ENCODE measurements at regions not wholly inside any gene's neighbourhood (a gene's known extent, or its start where the extent isn't known, plus 50 kb on each side); places are given as distances from the start of the nearest gene placed in this dataset.
"Not testable (repeated sequence)": the region's sequence is repeated elsewhere in the genome, so short reads cannot be mapped to it uniquely, and the experiment has no call there.

DNA sequence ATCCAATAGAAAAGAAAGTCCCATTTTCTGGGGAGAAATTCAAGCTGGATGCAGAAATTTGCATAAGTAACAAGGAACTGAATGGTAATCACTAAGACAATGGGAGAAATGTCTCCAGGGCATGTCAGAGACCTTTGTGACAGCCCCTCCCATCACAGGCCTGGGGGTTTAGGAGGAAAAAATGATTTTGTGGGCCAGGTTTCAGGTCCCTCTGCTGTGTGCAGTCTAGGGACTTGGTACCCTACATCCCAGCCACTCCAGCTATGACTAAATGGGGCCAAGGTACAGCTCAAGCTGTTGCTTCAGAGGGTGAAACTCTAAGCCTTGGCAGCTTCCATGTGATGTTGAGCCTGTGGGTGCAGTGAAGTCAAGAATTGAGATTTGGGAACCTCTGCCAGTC is 695.5 kb upstream of the MIR17HG start:
- no peak for DNase-seq

DNA sequence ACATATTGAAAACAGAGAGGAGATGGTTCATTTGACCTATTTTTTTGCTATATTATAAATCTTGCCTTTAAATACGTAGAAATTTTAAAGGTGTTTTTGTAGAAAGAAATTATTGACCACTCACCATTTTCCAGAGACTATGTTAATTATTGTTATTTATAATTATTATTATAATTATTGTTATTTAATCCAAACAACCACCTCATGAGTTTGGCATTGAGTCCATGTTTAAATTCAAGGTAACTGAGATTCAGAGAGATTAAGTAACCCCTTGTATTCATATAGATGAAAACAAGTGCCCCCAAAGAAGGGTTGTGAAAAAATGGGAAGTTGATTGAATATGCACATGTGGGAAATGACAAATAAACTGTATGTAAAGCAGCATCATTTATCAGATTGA is 692.5 kb upstream of the MIR17HG start:
- no peak for TF ChIP-seq POLR2A (IDR thresholded peaks at IDR 0.05)
- TF ChIP-seq, protein P1, sequence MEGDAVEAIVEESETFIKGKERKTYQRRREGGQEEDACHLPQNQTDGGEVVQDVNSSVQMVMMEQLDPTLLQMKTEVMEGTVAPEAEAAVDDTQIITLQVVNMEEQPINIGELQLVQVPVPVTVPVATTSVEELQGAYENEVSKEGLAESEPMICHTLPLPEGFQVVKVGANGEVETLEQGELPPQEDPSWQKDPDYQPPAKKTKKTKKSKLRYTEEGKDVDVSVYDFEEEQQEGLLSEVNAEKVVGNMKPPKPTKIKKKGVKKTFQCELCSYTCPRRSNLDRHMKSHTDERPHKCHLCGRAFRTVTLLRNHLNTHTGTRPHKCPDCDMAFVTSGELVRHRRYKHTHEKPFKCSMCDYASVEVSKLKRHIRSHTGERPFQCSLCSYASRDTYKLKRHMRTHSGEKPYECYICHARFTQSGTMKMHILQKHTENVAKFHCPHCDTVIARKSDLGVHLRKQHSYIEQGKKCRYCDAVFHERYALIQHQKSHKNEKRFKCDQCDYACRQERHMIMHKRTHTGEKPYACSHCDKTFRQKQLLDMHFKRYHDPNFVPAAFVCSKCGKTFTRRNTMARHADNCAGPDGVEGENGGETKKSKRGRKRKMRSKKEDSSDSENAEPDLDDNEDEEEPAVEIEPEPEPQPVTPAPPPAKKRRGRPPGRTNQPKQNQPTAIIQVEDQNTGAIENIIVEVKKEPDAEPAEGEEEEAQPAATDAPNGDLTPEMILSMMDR (IDR thresholded peaks at IDR 0.05): no peak
- intact Hi-C loops (cut with DNase I): no loop called here
- Histone ChIP-seq H3K4me1 (no peaks in the 10 kb centered on the region), H3K36me3 (no peaks in the 10 kb centered on the region), H3K27ac (no peak overlapping the region), H3K4me3 (no peak overlapping the region), H3K27me3 (no peaks in the 10 kb centered on the region), H3K9me3 (peaks cover 0 to 24% (median 0%) of the 10 kb centered on the region in 3 donors)
- DNase-seq: no peak
- WGBS, 2 donors: 93 to 94% methylated on average over 1 of the region's 1 CpG

More for the DNA sequence above, 695.5 kb upstream of the MIR17HG start:
- peaks cover 0 to 14% (median 0%) of the 10 kb centered on the region in 3 donors for H3K9me3 ChIP-seq
- H3K4me1 ChIP-seq: no peaks in the 10 kb centered on the region
- H3K4me3 ChIP-seq: no peak overlapping the region
- intact Hi-C loops (cut with DNase I): no loop called here
- H3K27ac ChIP-seq: no peak overlapping the region
- no peaks in the 10 kb centered on the region for H3K27me3 ChIP-seq
- no peaks in the 10 kb centered on the region for H3K36me3 ChIP-seq
- TF ChIP-seq POLR2A (IDR thresholded peaks at IDR 0.05): no peak
- TF ChIP-seq, protein P1 (IDR thresholded peaks at IDR 0.05): no peak

DNA sequence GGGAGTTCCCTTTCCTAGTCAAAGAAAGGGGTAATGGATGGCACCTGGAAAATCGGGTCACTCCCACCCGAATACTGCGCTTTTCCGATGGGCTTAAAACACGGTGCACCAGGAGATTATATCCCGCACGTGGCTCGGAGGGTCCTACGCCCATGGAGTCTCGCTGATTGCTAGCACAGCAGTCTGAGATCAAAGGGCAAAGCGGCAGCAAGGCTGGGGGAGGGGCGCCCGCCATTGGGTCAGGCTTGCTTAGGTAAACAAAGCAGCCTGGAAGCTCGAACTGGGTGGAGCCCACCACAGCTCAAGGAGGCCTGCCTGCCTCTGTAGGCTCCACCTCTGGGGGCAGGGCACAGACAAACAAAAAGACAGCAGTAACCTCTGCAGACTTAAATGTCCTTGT is 683.3 kb upstream of the MIR17HG start:
- H3K4me1 ChIP-seq; DNase-seq; intact Hi-C loops (cut with DNase I); H3K4me3 ChIP-seq; H3K36me3 ChIP-seq; H3K27me3 ChIP-seq; H3K27ac ChIP-seq; H3K9me3 ChIP-seq: not testable (repeated sequence)
- WGBS, 2 donors: 84 to 93% methylated on average over 3 to 8 of the region's 14 CpGs

DNA sequence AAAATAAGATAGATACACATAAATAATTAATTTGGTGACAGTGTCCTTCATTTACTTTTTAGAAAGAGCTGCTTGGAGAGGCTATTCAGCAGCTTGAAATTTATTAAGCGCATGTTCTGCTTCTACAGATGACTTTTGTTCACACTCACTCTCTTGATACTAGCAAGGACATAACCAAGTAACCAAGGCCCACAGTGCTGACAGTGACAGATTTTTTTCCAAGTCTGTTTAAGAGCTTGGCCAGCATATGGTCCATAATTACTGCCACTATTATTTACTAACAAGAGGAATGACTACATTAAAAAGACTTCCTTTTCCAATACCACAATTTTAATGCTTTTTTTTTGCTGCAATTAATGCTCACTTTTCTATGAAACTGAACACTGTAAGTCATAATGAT is 673.7 kb upstream of the MIR17HG start:
- Histone ChIP-seq H3K4me3 (no peak overlapping the region), H3K4me1 (no peaks in the 10 kb centered on the region), H3K27ac (no peak overlapping the region), H3K36me3 (no peaks in the 10 kb centered on the region), H3K27me3 (no peaks in the 10 kb centered on the region), H3K9me3 (no peaks in the 10 kb centered on the region)
- DNase-seq: no peak
- TF ChIP-seq, protein P1 (IDR thresholded peaks at IDR 0.05): no peak
- TF ChIP-seq POLR2A (IDR thresholded peaks at IDR 0.05): no peak
- 69 to 95% methylated on average over 1 of the region's 1 CpG for WGBS, 2 donors
- intact Hi-C loops (cut with DNase I): no loop called here

DNA sequence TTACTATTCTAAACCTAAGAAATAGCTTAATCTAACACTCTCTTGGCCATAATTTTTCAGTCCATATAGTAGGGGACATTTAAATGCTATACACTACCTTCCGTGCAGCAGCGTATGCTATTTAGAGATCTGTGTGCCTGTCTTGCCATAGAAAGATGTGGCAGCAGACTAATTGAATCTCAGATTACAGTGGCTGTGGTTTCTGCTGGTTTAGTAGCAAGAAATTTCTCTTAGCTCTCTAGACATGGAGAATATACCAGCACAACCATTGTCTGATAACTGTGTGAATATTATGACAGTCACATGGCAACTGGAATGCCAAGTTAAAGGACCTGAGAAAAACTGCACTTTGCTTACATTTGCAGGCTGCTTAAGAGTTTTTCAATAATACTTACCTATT is 672.4 kb upstream of the MIR17HG start:
- H3K4me1 ChIP-seq: no peaks in the 10 kb centered on the region
- H3K36me3 ChIP-seq: no peaks in the 10 kb centered on the region
- TF ChIP-seq, protein P1 (IDR thresholded peaks at IDR 0.05): no peak
- no peak for TF ChIP-seq POLR2A (IDR thresholded peaks at IDR 0.05)
- H3K9me3 ChIP-seq: no peaks in the 10 kb centered on the region
- no peak for DNase-seq
- WGBS, 2 donors: 90 to 97% methylated on average over 2 of the region's 2 CpGs
- intact Hi-C loops (cut with DNase I): no loop called here
- H3K4me3 ChIP-seq: no peak overlapping the region
- no peaks in the 10 kb centered on the region for H3K27me3 ChIP-seq
- H3K27ac ChIP-seq: no peak overlapping the region

DNA sequence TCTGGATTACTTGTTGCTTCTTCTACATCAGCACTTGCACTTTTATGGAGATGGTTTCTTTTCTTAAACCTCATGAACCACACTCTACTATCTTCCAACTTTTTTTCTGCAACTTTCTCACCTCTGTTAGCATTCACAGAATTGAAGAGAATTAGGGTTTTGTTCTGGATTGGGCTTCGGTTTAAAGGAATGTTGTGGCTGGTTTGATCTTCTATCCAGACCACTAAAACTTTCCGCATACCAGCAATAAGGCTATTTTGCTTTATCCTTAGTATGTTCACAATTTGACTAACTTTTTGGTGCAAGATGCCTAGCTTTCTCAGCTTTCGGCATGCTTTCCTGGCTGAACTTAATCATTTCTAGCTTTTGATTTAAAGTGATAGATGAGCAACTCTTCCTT is 666.7 kb upstream of the MIR17HG start:
- Histone ChIP-seq H3K36me3 (no peaks in the 10 kb centered on the region), H3K4me3 (no peak overlapping the region), H3K27me3 (no peaks in the 10 kb centered on the region), H3K9me3 (no peaks in the 10 kb centered on the region), H3K27ac (no peak overlapping the region), H3K4me1 (no peaks in the 10 kb centered on the region)
- intact Hi-C loops (cut with DNase I): no loop called here
- 55 to 66% methylated on average over 3 of the region's 3 CpGs for WGBS, 2 donors
- DNase-seq: no peak
- TF ChIP-seq POLR2A (IDR thresholded peaks at IDR 0.05): no peak
- TF ChIP-seq, protein P1 (IDR thresholded peaks at IDR 0.05): no peak

Data from esophagus squamous epithelium (tissue), 5 donors.